K562 (cell line): ENCODE measurements at regions not wholly inside any gene's neighbourhood (a gene's known extent, or its start where the extent isn't known, plus 50 kb on each side); places are given as distances from the start of the nearest gene placed in this dataset.

Experiments
- CBFA2T2 ChIP-seq: fragments of 450-650 bp; conservative IDR thresholded peaks from 2 replicates; pipeline ENCODE4 v1.6.1; 2017; ENCODE audit warnings: mild to moderate bottlenecking
- YY1 ChIP-seq, 3 experiments: IDR thresholded peaks; 2 replicates each; pipeline ENCODE4 v1.6.1; 2011; ENCODE audit warnings: low read length in 2 of 3, mild to moderate bottlenecking in 2 of 3, moderate library complexity in 2 of 3, borderline replicate concordance in 1 of 3, control low read depth in 1 of 3, low read depth in 1 of 3; ENCODE audit not compliant: insufficient read depth in 3 of 3, insufficient replicate concordance in 2 of 3, control insufficient read depth in 1 of 3, insufficient read length in 1 of 3; ENCODE audit errors: extremely low read depth in 1 of 3
- ZKSCAN8 ChIP-seq: fragments of 200-800 bp; sonication (Bioruptor generic); IDR thresholded peaks from 2 replicates; pipeline ENCODE4 v1.6.1; 2016; ENCODE audit warnings: missing genetic modification characterization, missing compliant biosample characterization
- TF ChIP-seq, protein P1 (sequence below), 3 experiments: IDR thresholded peaks in 2 of 3; conservative IDR thresholded peaks in 1 of 3; 2 replicates each; pipeline ENCODE4 v1.5.1; 2011 to 2012; ENCODE audit warnings: low read length in 3 of 3, mild to moderate bottlenecking in 3 of 3, control low read depth in 2 of 3, improper control_type of control experiment in 1 of 3, inconsistent platforms in 1 of 3, low read depth in 1 of 3, mixed read lengths in 1 of 3, moderate library complexity in 1 of 3; ENCODE audit not compliant: insufficient read depth in 2 of 3

DNA sequence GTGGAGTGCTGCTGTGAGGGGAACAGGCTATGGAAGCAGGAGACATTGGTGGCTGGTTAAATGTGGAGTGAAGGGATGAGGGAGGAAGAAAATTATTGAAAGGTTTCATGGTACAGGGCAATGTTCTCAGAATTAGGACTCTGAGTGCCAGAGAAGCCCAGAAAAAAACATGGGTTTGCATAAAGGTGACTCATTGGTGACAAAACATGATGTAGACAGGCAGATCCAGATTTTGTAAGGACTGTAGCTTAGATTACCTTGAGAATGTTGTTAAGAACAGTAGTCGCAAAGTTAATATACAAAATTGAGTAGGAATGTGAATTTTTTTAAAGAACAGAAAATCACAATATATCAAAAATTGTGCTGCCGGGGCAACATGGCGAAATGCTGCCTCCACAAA is 134.9 kb upstream of the ZNF438 start:
- TF ChIP-seq CBFA2T2 (no peak), YY1 (IDR thresholded peaks at IDR 0.05; ENCODE audit: borderline replicate concordance in 1 of 3, control insufficient read depth in 1 of 3, extremely low read depth in 1 of 3, insufficient read depth in 3 of 3, insufficient read length in 1 of 3, insufficient replicate concordance in 2 of 3, low read depth in 1 of 3, low read length in 2 of 3) (no peak), ZKSCAN8 (CRISPR knock-in tag) (no peak)
- TF ChIP-seq, protein P1, sequence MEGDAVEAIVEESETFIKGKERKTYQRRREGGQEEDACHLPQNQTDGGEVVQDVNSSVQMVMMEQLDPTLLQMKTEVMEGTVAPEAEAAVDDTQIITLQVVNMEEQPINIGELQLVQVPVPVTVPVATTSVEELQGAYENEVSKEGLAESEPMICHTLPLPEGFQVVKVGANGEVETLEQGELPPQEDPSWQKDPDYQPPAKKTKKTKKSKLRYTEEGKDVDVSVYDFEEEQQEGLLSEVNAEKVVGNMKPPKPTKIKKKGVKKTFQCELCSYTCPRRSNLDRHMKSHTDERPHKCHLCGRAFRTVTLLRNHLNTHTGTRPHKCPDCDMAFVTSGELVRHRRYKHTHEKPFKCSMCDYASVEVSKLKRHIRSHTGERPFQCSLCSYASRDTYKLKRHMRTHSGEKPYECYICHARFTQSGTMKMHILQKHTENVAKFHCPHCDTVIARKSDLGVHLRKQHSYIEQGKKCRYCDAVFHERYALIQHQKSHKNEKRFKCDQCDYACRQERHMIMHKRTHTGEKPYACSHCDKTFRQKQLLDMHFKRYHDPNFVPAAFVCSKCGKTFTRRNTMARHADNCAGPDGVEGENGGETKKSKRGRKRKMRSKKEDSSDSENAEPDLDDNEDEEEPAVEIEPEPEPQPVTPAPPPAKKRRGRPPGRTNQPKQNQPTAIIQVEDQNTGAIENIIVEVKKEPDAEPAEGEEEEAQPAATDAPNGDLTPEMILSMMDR (IDR thresholded peaks at IDR 0.05 in 2 of 3, conservative IDR thresholded peaks at IDR 0.05 in 1 of 3; ENCODE audit: insufficient read depth in 2 of 3, low read depth in 1 of 3, low read length in 3 of 3), result no peak
